ENCODE measurements at regions not wholly inside any gene's neighbourhood (a gene's known extent, or its start where the extent isn't known, plus 50 kb on each side); places are given as distances from the start of the nearest gene placed in this dataset.

DNA sequence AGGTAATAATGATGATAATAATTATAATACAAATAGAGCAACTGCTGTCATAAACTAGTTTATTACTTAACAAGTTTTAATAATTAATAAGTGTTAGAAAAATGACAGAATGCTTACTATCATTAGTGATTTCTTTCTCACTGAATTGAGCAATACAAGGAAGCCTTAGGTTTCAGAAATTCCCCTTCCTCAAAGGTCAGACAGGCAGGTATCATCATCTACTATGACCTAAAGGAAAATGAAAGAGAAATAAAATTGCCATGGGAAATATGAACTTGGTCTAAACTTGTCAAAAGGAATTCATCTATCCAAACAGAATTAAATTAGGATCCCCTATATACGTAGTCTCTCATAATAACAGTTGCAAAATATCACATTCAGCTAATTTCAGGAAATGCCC lies 56.3 kb upstream of the SLC7A11 start:
- H3K9me3 ChIP-seq (ENCODE audit: control insufficient read depth, insufficient read depth, low read length) = no peaks in the 10 kb centered on the region
- no peak overlapping the region for H3K4me3 ChIP-seq (ENCODE audit: low read depth, low read length)
- TF ChIP-seq, protein P1, sequence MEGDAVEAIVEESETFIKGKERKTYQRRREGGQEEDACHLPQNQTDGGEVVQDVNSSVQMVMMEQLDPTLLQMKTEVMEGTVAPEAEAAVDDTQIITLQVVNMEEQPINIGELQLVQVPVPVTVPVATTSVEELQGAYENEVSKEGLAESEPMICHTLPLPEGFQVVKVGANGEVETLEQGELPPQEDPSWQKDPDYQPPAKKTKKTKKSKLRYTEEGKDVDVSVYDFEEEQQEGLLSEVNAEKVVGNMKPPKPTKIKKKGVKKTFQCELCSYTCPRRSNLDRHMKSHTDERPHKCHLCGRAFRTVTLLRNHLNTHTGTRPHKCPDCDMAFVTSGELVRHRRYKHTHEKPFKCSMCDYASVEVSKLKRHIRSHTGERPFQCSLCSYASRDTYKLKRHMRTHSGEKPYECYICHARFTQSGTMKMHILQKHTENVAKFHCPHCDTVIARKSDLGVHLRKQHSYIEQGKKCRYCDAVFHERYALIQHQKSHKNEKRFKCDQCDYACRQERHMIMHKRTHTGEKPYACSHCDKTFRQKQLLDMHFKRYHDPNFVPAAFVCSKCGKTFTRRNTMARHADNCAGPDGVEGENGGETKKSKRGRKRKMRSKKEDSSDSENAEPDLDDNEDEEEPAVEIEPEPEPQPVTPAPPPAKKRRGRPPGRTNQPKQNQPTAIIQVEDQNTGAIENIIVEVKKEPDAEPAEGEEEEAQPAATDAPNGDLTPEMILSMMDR (IDR thresholded peaks at IDR 0.05; ENCODE audit: low read depth, low read length) = no peak
- ChIA-PET CTCF (no interaction called here), POLR2A (no interaction called here)
- no peak overlapping the region for H3K27ac ChIP-seq (ENCODE audit: low read depth, low read length)
- DNase-seq (ENCODE audit: low read depth, low spot score) = no peak
- H3K27me3 ChIP-seq (ENCODE audit: control insufficient read depth, insufficient read depth, low read length) = no peaks in the 10 kb centered on the region

- no peak for DNase-seq (ENCODE audit: low read depth, low spot score)
- ChIA-PET POLR2A (no interaction called here), CTCF (interaction anchor here (0.9 kb wide), 1 partner anchor 225 kb away, joined by 4 read pairs; no protein-coding TSS in a partner anchor)
- H3K27ac ChIP-seq (ENCODE audit: low read depth, low read length) = no peak overlapping the region
- TF ChIP-seq, protein P1 (IDR thresholded peaks at IDR 0.05; ENCODE audit: low read depth, low read length) = no peak
- no peaks in the 10 kb centered on the region for H3K27me3 ChIP-seq (ENCODE audit: control insufficient read depth, insufficient read depth, low read length)
- no peaks in the 10 kb centered on the region for H3K9me3 ChIP-seq (ENCODE audit: control insufficient read depth, insufficient read depth, low read length)
- H3K4me3 ChIP-seq (ENCODE audit: low read depth, low read length) = no peak overlapping the region
These were observed 55.7 kb upstream of the SLC7A11 start for GRCh38 chr4:138297743-138298405.

GRCh38 chr4:138292321-138292720 lies 50.2 kb upstream of the SLC7A11 start:
- CTCF ChIA-PET = no interaction called here

More at GRCh38 chr4:138292321-138292720, 50.2 kb upstream of the SLC7A11 start:
- Histone ChIP-seq H3K9me3 (ENCODE audit: control insufficient read depth, insufficient read depth, low read length) (no peaks in the 10 kb centered on the region), H3K27ac (ENCODE audit: low read depth, low read length) (no peak overlapping the region), H3K4me3 (ENCODE audit: low read depth, low read length) (no peak overlapping the region), H3K27me3 (ENCODE audit: control insufficient read depth, insufficient read depth, low read length) (no peaks in the 10 kb centered on the region)
- TF ChIP-seq, protein P1 (IDR thresholded peaks at IDR 0.05; ENCODE audit: low read depth, low read length) = no peak
- POLR2A ChIA-PET = no interaction called here
- no peak for DNase-seq (ENCODE audit: low read depth, low spot score)
